Stomach smooth muscle (tissue), 2 donors: ENCODE measurements at regions not wholly inside any gene's neighbourhood (a gene's known extent, or its start where the extent isn't known, plus 50 kb on each side); places are given as distances from the start of the nearest gene placed in this dataset.

ENCODE experiments used
- H3K27ac ChIP-seq: one replicate; pipeline ENCODE4 v1.7.0; 2013; ENCODE audit warnings: mild to moderate bottlenecking, low read length, inconsistent platforms
- H3K27me3 ChIP-seq, 2 donors: one replicate each; pipeline ENCODE4 v1.7.0; 2013; ENCODE audit warnings: low read length in 2 of 2; ENCODE audit not compliant: insufficient read depth in 2 of 2, control insufficient read depth in 1 of 2
- H3K36me3 ChIP-seq, 2 donors: one replicate each; pipeline ENCODE4 v1.7.0; 2013; ENCODE audit warnings: low read length in 2 of 2; ENCODE audit not compliant: control insufficient read depth in 2 of 2, insufficient read depth in 2 of 2
- H3K4me1 ChIP-seq: one replicate; pipeline ENCODE4 v1.7.0; 2013; ENCODE audit warnings: low read length; ENCODE audit not compliant: control insufficient read depth, insufficient read depth
- H3K4me3 ChIP-seq, 2 donors: one replicate each; pipeline ENCODE4 v1.7.0; 2013; ENCODE audit warnings: low read length in 2 of 2
- H3K9ac ChIP-seq, 2 donors: one replicate each; pipeline ENCODE4 v1.7.0; 2013; ENCODE audit warnings: low read length in 2 of 2, mild to moderate bottlenecking in 1 of 2
- H3K9me3 ChIP-seq, 2 donors: one replicate each; pipeline ENCODE4 v1.7.0; 2013; ENCODE audit warnings: low read length in 2 of 2; ENCODE audit not compliant: control insufficient read depth in 2 of 2
- donor health status: healthy.
- donor health status: Pancreatic carcinoma.

- no peaks in the 10 kb centered on the region for H3K9me3 ChIP-seq
- no peak overlapping the region for H3K4me3 ChIP-seq
- H3K4me1 ChIP-seq: no peaks in the 10 kb centered on the region
- H3K9ac ChIP-seq: no peak overlapping the region
- H3K27me3 ChIP-seq: no peaks in the 10 kb centered on the region
- no peak overlapping the region for H3K27ac ChIP-seq
- no peaks in the 10 kb centered on the region for H3K36me3 ChIP-seq
Observed at GRCh38 chr5:89030798-89031197, 147.8 kb upstream of the MEF2C start.

GRCh38 chr5:89028595-89029285 is 145.8 kb upstream of the MEF2C start:
- Histone ChIP-seq H3K27ac (no peak overlapping the region), H3K9ac (no peak overlapping the region), H3K27me3 (no peaks in the 10 kb centered on the region), H3K4me1 (no peaks in the 10 kb centered on the region), H3K4me3 (no peak overlapping the region), H3K36me3 (no peaks in the 10 kb centered on the region), H3K9me3 (no peaks in the 10 kb centered on the region)

- Histone ChIP-seq H3K9me3 (no peaks in the 10 kb centered on the region), H3K4me3 (no peak overlapping the region), H3K4me1 (no peaks in the 10 kb centered on the region), H3K27ac (no peak overlapping the region), H3K36me3 (no peaks in the 10 kb centered on the region), H3K9ac (no peak overlapping the region), H3K27me3 (no peaks in the 10 kb centered on the region)
Observed at GRCh38 chr5:89024045-89024444, 141.1 kb upstream of the MEF2C start.

- no peak overlapping the region for H3K27ac ChIP-seq
- no peak overlapping the region for H3K4me3 ChIP-seq
- H3K36me3 ChIP-seq: no peaks in the 10 kb centered on the region
- H3K9ac ChIP-seq: no peak overlapping the region
- no peaks in the 10 kb centered on the region for H3K27me3 ChIP-seq
- no peaks in the 10 kb centered on the region for H3K4me1 ChIP-seq
- H3K9me3 ChIP-seq: no peaks in the 10 kb centered on the region
Observed at GRCh38 chr5:89020926-89021610, 138.1 kb upstream of the MEF2C start.

GRCh38 chr5:89016741-89017303 is 133.8 kb upstream of the MEF2C start:
- Histone ChIP-seq H3K4me1 (no peaks in the 10 kb centered on the region), H3K27ac (no peak overlapping the region), H3K9me3 (no peaks in the 10 kb centered on the region), H3K9ac (no peak overlapping the region), H3K27me3 (no peaks in the 10 kb centered on the region), H3K36me3 (no peaks in the 10 kb centered on the region), H3K4me3 (no peak overlapping the region)

GRCh38 chr5:89015409-89015808 is 132.4 kb upstream of the MEF2C start:
- no peak overlapping the region for H3K9ac ChIP-seq
- H3K36me3 ChIP-seq: no peaks in the 10 kb centered on the region
- no peak overlapping the region for H3K27ac ChIP-seq
- H3K4me1 ChIP-seq: no peaks in the 10 kb centered on the region
- no peaks in the 10 kb centered on the region for H3K27me3 ChIP-seq
- no peaks in the 10 kb centered on the region for H3K9me3 ChIP-seq
- no peak overlapping the region for H3K4me3 ChIP-seq

- Histone ChIP-seq H3K27ac (no peak overlapping the region), H3K4me1 (no peaks in the 10 kb centered on the region), H3K27me3 (no peaks in the 10 kb centered on the region), H3K9ac (no peak overlapping the region), H3K36me3 (no peaks in the 10 kb centered on the region), H3K9me3 (no peaks in the 10 kb centered on the region), H3K4me3 (no peak overlapping the region)
Observed at GRCh38 chr5:89011778-89012711, 129.1 kb upstream of the MEF2C start.

- Histone ChIP-seq H3K27ac (no peak overlapping the region), H3K9ac (no peak overlapping the region), H3K4me3 (no peak overlapping the region), H3K4me1 (no peaks in the 10 kb centered on the region), H3K27me3 (no peaks in the 10 kb centered on the region), H3K9me3 (no peaks in the 10 kb centered on the region), H3K36me3 (no peaks in the 10 kb centered on the region)
Observed at GRCh38 chr5:89010512-89010911, 127.5 kb upstream of the MEF2C start.

- Histone ChIP-seq H3K9ac (no peak overlapping the region), H3K9me3 (no peaks in the 10 kb centered on the region), H3K4me1 (no peaks in the 10 kb centered on the region), H3K27me3 (no peaks in the 10 kb centered on the region), H3K36me3 (no peaks in the 10 kb centered on the region), H3K4me3 (no peak overlapping the region), H3K27ac (no peak overlapping the region)
Observed at GRCh38 chr5:89008291-89008690, 125.3 kb upstream of the MEF2C start.

- Histone ChIP-seq H3K36me3 (no peaks in the 10 kb centered on the region), H3K9me3 (no peaks in the 10 kb centered on the region), H3K4me3 (no peak overlapping the region), H3K9ac (no peak overlapping the region), H3K4me1 (no peaks in the 10 kb centered on the region), H3K27ac (no peak overlapping the region), H3K27me3 (no peaks in the 10 kb centered on the region)
Observed at GRCh38 chr5:89005990-89006389, 123.0 kb upstream of the MEF2C start.
